B cell (primary cell): ENCODE measurements at regions not wholly inside any gene's neighbourhood (a gene's known extent, or its start where the extent isn't known, plus 50 kb on each side); places are given as distances from the start of the nearest gene placed in this dataset.
"Not testable (repeated sequence)": the region's sequence is repeated elsewhere in the genome, so short reads cannot be mapped to it uniquely, and the experiment has no call there.

ENCODE experiments used
- ATAC-seq: fragments of 200-7000 bp; cut with Tn5 transposase; one replicate; pipeline ENCODE4 v1.10.0; 2021; ENCODE audit warnings: low read depth, mild to moderate bottlenecking, moderate number of reproducible peaks, moderate library complexity
- CTCF ChIA-PET: fragments of 350-600 bp; sonication (Branson Sonifier 250); formaldehyde crosslinking; loops from one replicate; lab custom pipeline; 2021; ENCODE audit warnings: antibody characterized with exemption, inconsistent platforms; lab: Charles Lee
- POLR2A ChIA-PET: fragments of 350-600 bp; sonication (Branson Sonifier 250); formaldehyde crosslinking; loops from one replicate; lab custom pipeline; 2021; ENCODE audit warnings: antibody characterized with exemption; lab: Charles Lee
- DNase-seq: peaks from one replicate; pipeline ENCODE4 v3.0.0; 2013
- H2AFZ ChIP-seq: 2 replicates; pipeline ENCODE4 v1.6.1; 2012; ENCODE audit warnings: mild to moderate bottlenecking, low read depth, low read length; ENCODE audit not compliant: insufficient read depth, poor library complexity, severe bottlenecking
- H3K27ac ChIP-seq, 2 donors: 1 replicate in 1 of 2; 2 replicates in 1 of 2; pipeline ENCODE4 v1.5.1; 2012 to 2013; ENCODE audit warnings: low read length in 2 of 2, mild to moderate bottlenecking in 2 of 2, moderate library complexity in 1 of 2
- H3K27me3 ChIP-seq, 4 experiments: fragments of 200-600 bp in 1 of 4; sonication (generic) in 1 of 4; replicated peaks in 1 of 4; 1 replicate in 2 of 4; 2 replicates in 2 of 4; pipeline versions ENCODE4 v1.6.1 to v1.7.0; 2013 to 2016; ENCODE audit warnings: low read length in 3 of 4, mild to moderate bottlenecking in 2 of 4, mixed read lengths in 1 of 4, moderate library complexity in 1 of 4; ENCODE audit not compliant: insufficient read depth in 4 of 4, control insufficient read depth in 3 of 4; ENCODE audit errors: control extremely low read depth in 1 of 4
- H3K36me3 ChIP-seq, 2 experiments: replicated peaks in 1 of 2; 1 replicate in 1 of 2; 2 replicates in 1 of 2; pipeline versions ENCODE4 v1.6.1 to v1.7.1; 2013; ENCODE audit warnings: low read length in 1 of 2; ENCODE audit not compliant: insufficient read depth in 2 of 2, control insufficient read depth in 1 of 2; ENCODE audit errors: control extremely low read depth in 1 of 2, extremely low read depth in 1 of 2
- H3K4me1 ChIP-seq, 2 donors: fragments of 200-600 bp in 1 of 2; sonication (generic) in 1 of 2; 1 replicate in 1 of 2; 2 replicates in 1 of 2; pipeline versions ENCODE4 v1.5.1 to v1.6.1; 2013 to 2017; ENCODE audit warnings: low read length in 2 of 2; ENCODE audit not compliant: control insufficient read depth in 2 of 2, insufficient read depth in 2 of 2
- H3K4me2 ChIP-seq: replicated peaks from 2 replicates; pipeline ENCODE3; 2012; ENCODE audit warnings: mild to moderate bottlenecking, low read depth, low read length; ENCODE audit not compliant: poor library complexity, severe bottlenecking
- H3K4me3 ChIP-seq, 5 experiments: fragments of 200-600 bp in 1 of 5; sonication (generic) in 1 of 5; 1 replicate in 3 of 5; 2 replicates in 2 of 5; pipeline versions ENCODE4 v1.5.1 to v1.7.0; 2011 to 2016; ENCODE audit warnings: low read length in 4 of 5, mild to moderate bottlenecking in 4 of 5, low read depth in 2 of 5, control low read depth in 1 of 5, moderate library complexity in 1 of 5; ENCODE audit not compliant: insufficient read depth in 1 of 5; ENCODE audit errors: control extremely low read depth in 1 of 5, extremely low read depth in 1 of 5
- H3K79me2 ChIP-seq: fragments of 200-600 bp; sonication (generic); one replicate; pipeline ENCODE4 v1.6.0; 2016; ENCODE audit warnings: low read length; ENCODE audit not compliant: control insufficient read depth, insufficient read depth
- H3K9ac ChIP-seq: fragments of 200-600 bp; sonication (generic); 2 replicates; pipeline ENCODE4 v1.6.1; 2017; ENCODE audit warnings: mild to moderate bottlenecking, low read length, moderate library complexity
- H3K9me3 ChIP-seq, 3 donors: one replicate each; pipeline versions ENCODE4 v1.6.1 to v1.7.1; 2013; ENCODE audit warnings: low read length in 2 of 3; ENCODE audit not compliant: control insufficient read depth in 2 of 3, insufficient read depth in 1 of 3; ENCODE audit errors: control extremely low read depth in 1 of 3
- H4K20me1 ChIP-seq: 2 replicates; pipeline ENCODE4 v1.6.0; 2012; ENCODE audit warnings: mild to moderate bottlenecking, low read length; ENCODE audit not compliant: insufficient read depth, control insufficient read depth, poor library complexity, severe bottlenecking
- H3K27ac Mint-ChIP-seq: one replicate; pipeline ENCODE4 v1.8.0; 2021; ENCODE audit warnings: mixed read lengths
- H3K27me3 Mint-ChIP-seq: one replicate; pipeline ENCODE4 v1.8.0; 2021; ENCODE audit warnings: mixed read lengths
- H3K4me1 Mint-ChIP-seq: one replicate; pipeline ENCODE4 v1.8.0; 2021; ENCODE audit warnings: mixed read lengths
- H3K4me3 Mint-ChIP-seq: one replicate; pipeline ENCODE4 v1.8.0; 2021; ENCODE audit warnings: mixed read lengths
- H3K9me3 Mint-ChIP-seq: one replicate; pipeline ENCODE4 v1.8.0; 2022; ENCODE audit warnings: mixed read lengths; ENCODE audit not compliant: insufficient read depth
- CTCF ChIP-seq: fragments of 200-600 bp; IDR thresholded peaks from one replicate; pipeline ENCODE4 v1.8.0; 2022; ENCODE audit warnings: antibody characterized with exemption, mild to moderate bottlenecking
- EZH2 ChIP-seq: IDR thresholded peaks from 2 replicates; pipeline ENCODE4 v1.6.1; 2012; ENCODE audit warnings: borderline replicate concordance, low read depth, mild to moderate bottlenecking, moderate library complexity, low read length; ENCODE audit not compliant: insufficient read depth, poor library complexity, severe bottlenecking
- WGBS: methylation state at CpG from one replicate; pipeline ENCODE4 v1.1.5; 2013; ENCODE audit warnings: missing lambda C conversion rate; ENCODE audit not compliant: insufficient coverage; 5-methylcytosine and 5-hydroxymethylcytosine counted together
- intact Hi-C: fragments of 100-400 bp; cut with micrococcal nuclease; formaldehyde crosslinking; loops from one replicate; pipeline ENCODE4 v1.10.0; 2022

DNA sequence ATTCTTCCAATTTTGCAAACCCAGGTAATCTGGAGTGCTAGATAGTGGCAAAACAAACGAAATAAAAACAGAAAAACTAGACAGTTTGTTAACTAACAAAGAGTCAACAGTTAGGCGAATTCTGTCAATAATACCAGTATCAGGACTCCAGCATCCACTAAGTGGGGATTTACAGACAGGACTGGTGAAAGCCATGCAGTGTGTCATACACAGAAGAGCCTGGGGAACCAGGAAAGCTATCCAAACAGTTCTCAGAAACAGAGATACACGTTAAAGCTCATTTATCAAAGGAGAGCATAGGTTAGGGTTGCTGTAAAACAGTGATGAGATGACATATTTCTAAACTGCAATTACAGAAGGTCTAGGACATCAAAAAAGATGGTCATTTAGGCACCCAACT, 203.7 kb upstream of the KIF2B start:
- Histone ChIP-seq H3K36me3 (no peaks in the 10 kb centered on the region), H3K4me1 (no peaks in the 10 kb centered on the region), H2AFZ (no peak overlapping the region), H3K27ac (no peak overlapping the region), H4K20me1 (no peaks in the 10 kb centered on the region), H3K27me3 (no peaks in the 10 kb centered on the region), H3K4me3 (no peak overlapping the region), H3K4me2 (no peak overlapping the region), H3K9ac (no peak overlapping the region), H3K9me3 (peaks cover 0 to 2% (median 0%) of the 10 kb centered on the region in 3 donors), H3K79me2 (no peaks in the 10 kb centered on the region)
- ChIA-PET CTCF (no interaction called here), POLR2A (no interaction called here)
- DNase-seq = no peak
- no peak for ATAC-seq
- Mint-ChIP-seq H3K27me3 (no peaks in the 10 kb centered on the region), H3K9me3 (no peaks in the 10 kb centered on the region), H3K27ac (no peak overlapping the region), H3K4me1 (no peaks in the 10 kb centered on the region), H3K4me3 (no peak overlapping the region)
- 100% methylated on average over 1 of the region's 3 CpGs for WGBS
- intact Hi-C loops = no loop called here
- TF ChIP-seq CTCF (no peak), EZH2 (no peak)

GRCh38 chr17:53608208-53608607, 214.5 kb upstream of the KIF2B start:
- H3K9ac ChIP-seq, H3K79me2 ChIP-seq, H3K4me1 Mint-ChIP-seq, H3K27me3 ChIP-seq, H3K4me2 ChIP-seq, H3K4me3 ChIP-seq, H4K20me1 ChIP-seq, H3K9me3 ChIP-seq, CTCF ChIA-PET, H3K27ac ChIP-seq, H3K4me1 ChIP-seq, H3K36me3 ChIP-seq, H3K9me3 Mint-ChIP-seq, H3K4me3 Mint-ChIP-seq, intact Hi-C loops, POLR2A ChIA-PET, DNase-seq, H2AFZ ChIP-seq, H3K27ac Mint-ChIP-seq, H3K27me3 Mint-ChIP-seq, ATAC-seq: not testable (repeated sequence)
- 92% methylated on average over 4 of the region's 5 CpGs for whole genome bisulfite sequencing
